GM23338 (cell line): ENCODE measurements at regions not wholly inside any gene's neighbourhood (a gene's known extent, or its start where the extent isn't known, plus 50 kb on each side); places are given as distances from the start of the nearest gene placed in this dataset.
"Not testable (repeated sequence)": the region's sequence is repeated elsewhere in the genome, so short reads cannot be mapped to it uniquely, and the experiment has no call there.

Source experiments
- ATAC-seq: fragments of 200-7000 bp; cut with Tn5 transposase; 3 replicates; pipeline ENCODE4 v1.9.1; 2020
- DNase-seq: peaks from one replicate; pipeline ENCODE4 v3.0.0-alpha.2; 2015; ENCODE audit warnings: low spot score
- H2AFZ ChIP-seq: fragments of 200-600 bp; sonication (generic); 2 replicates; pipeline ENCODE4 v1.8.0; 2016; ENCODE audit warnings: antibody characterized with exemption, mild to moderate bottlenecking, moderate library complexity
- H3F3A ChIP-seq: fragments of 200-600 bp; sonication (generic); replicated peaks from 2 replicates; pipeline ENCODE4 v1.8.0; 2017; ENCODE audit warnings: antibody characterized with exemption, mixed run types, low read depth
- H3K27ac ChIP-seq: fragments of 200-600 bp; sonication (generic); 2 replicates; pipeline ENCODE4 v1.6.1; 2016; ENCODE audit warnings: low read depth
- H3K27me3 ChIP-seq: fragments of 200-600 bp; sonication (generic); 2 replicates; pipeline ENCODE4 v1.8.0; 2016; ENCODE audit warnings: mild to moderate bottlenecking, mixed run types, moderate library complexity; ENCODE audit not compliant: insufficient read depth
- H3K36me3 ChIP-seq: fragments of 200-600 bp; sonication (generic); 2 replicates; pipeline ENCODE4 v1.8.0; 2016; ENCODE audit warnings: mild to moderate bottlenecking; ENCODE audit not compliant: insufficient read depth
- H3K4me1 ChIP-seq: fragments of 200-600 bp; sonication (generic); 2 replicates; pipeline ENCODE4 v1.8.0; 2016; ENCODE audit warnings: mild to moderate bottlenecking, moderate library complexity; ENCODE audit not compliant: insufficient read depth
- H3K4me2 ChIP-seq: fragments of 200-600 bp; sonication (generic); 2 replicates; pipeline ENCODE4 v1.7.1; 2017; ENCODE audit warnings: mixed run types
- H3K4me3 ChIP-seq: fragments of 200-600 bp; sonication (generic); 2 replicates; pipeline ENCODE4 v1.6.1; 2016; ENCODE audit warnings: mixed run types
- H3K79me2 ChIP-seq: fragments of 200-600 bp; sonication (generic); replicated peaks from 2 replicates; pipeline ENCODE4 v1.8.0; 2017; ENCODE audit warnings: mild to moderate bottlenecking; ENCODE audit not compliant: insufficient read depth
- H3K9me2 ChIP-seq: fragments of 200-600 bp; sonication (generic); 2 replicates; pipeline ENCODE4 v1.8.0; 2017; ENCODE audit not compliant: insufficient read depth
- H4K20me1 ChIP-seq: fragments of 200-600 bp; sonication (generic); replicated peaks from 2 replicates; pipeline ENCODE4 v1.8.0; 2017; ENCODE audit warnings: mild to moderate bottlenecking; ENCODE audit not compliant: insufficient read depth
- H3K27ac Mint-ChIP-seq: 2 replicates; pipeline ENCODE4 v1.8.0; 2020; ENCODE audit warnings: inconsistent platforms, mild to moderate bottlenecking, moderate library complexity, mixed read lengths
- H3K27me3 Mint-ChIP-seq: 3 replicates; pipeline ENCODE4 v1.8.0; 2022; ENCODE audit warnings: low read depth, mild to moderate bottlenecking, moderate library complexity, mixed read lengths, inconsistent platforms; ENCODE audit not compliant: insufficient read depth, poor library complexity
- H3K36me3 Mint-ChIP-seq: 3 replicates; pipeline ENCODE4 v1.8.0; 2021; ENCODE audit warnings: low read depth, mild to moderate bottlenecking, inconsistent platforms, moderate library complexity, mixed read lengths
- H3K4me1 Mint-ChIP-seq: 3 replicates; pipeline ENCODE4 v1.8.0; 2020; ENCODE audit warnings: mild to moderate bottlenecking, inconsistent platforms, mixed read lengths
- H3K4me3 Mint-ChIP-seq: 3 replicates; pipeline ENCODE4 v1.8.0; 2021; ENCODE audit warnings: moderate library complexity, mild to moderate bottlenecking, inconsistent platforms, mixed read lengths
- H3K9me3 Mint-ChIP-seq: 3 replicates; pipeline ENCODE4 v1.8.0; 2020; ENCODE audit warnings: moderate library complexity, mild to moderate bottlenecking, inconsistent platforms, mixed read lengths
- CREB1 ChIP-seq: fragments of 250-450 bp; sonication (Bioruptor Pico); IDR thresholded peaks from 2 replicates; pipeline ENCODE4 v1.5.0; 2020; ENCODE audit warnings: low read depth, mild to moderate bottlenecking, moderate library complexity
- EZH2phosphoT487 ChIP-seq: fragments of 200-600 bp; sonication (generic); IDR thresholded peaks from one replicate; pipeline ENCODE4 v1.8.1; 2018; ENCODE audit warnings: antibody characterized with exemption; ENCODE audit not compliant: unreplicated experiment
- JUNB ChIP-seq: IDR thresholded peaks from one replicate; pipeline ENCODE4 v1.6.1; 2016; ENCODE audit warnings: antibody characterized with exemption; ENCODE audit not compliant: unreplicated experiment
- NANOG ChIP-seq: IDR thresholded peaks from 2 replicates; pipeline ENCODE4 v1.6.1; 2016; ENCODE audit warnings: antibody characterized with exemption, borderline replicate concordance
- POLR2AphosphoS5 ChIP-seq: IDR thresholded peaks from 2 replicates; pipeline ENCODE4 v1.6.1; 2016; ENCODE audit warnings: antibody characterized with exemption, low read depth
- ZNF114 ChIP-seq: fragments of 250-450 bp; sonication (Bioruptor Pico); IDR thresholded peaks from 2 replicates; pipeline ENCODE4 v1.5.0; 2020; ENCODE audit warnings: mild to moderate bottlenecking, moderate library complexity
- ZNF331 ChIP-seq: fragments of 250-450 bp; sonication (Bioruptor Pico); IDR thresholded peaks from 2 replicates; pipeline ENCODE4 v1.5.0; 2020; ENCODE audit warnings: low read depth, mild to moderate bottlenecking, moderate library complexity
- TF ChIP-seq, protein P1 (sequence below), 2 experiments: fragments of 200-600 bp in 1 of 2; sonication (generic) in 1 of 2; conservative IDR thresholded peaks; 2 replicates each; pipeline versions ENCODE4 v1.5.1 to v1.6.1; 2016 to 2017; ENCODE audit warnings: antibody characterized with exemption in 2 of 2, low read depth in 2 of 2, mild to moderate bottlenecking in 2 of 2, moderate library complexity in 1 of 2
- TF ChIP-seq, protein P2 (sequence below): IDR thresholded peaks from 2 replicates; pipeline ENCODE4 v1.6.1; 2016; ENCODE audit warnings: antibody characterized with exemption
- TF ChIP-seq, protein P3 (sequence below): IDR thresholded peaks from one replicate; pipeline ENCODE4 v1.6.1; 2018; ENCODE audit warnings: antibody characterized with exemption; ENCODE audit not compliant: unreplicated experiment

DNA sequence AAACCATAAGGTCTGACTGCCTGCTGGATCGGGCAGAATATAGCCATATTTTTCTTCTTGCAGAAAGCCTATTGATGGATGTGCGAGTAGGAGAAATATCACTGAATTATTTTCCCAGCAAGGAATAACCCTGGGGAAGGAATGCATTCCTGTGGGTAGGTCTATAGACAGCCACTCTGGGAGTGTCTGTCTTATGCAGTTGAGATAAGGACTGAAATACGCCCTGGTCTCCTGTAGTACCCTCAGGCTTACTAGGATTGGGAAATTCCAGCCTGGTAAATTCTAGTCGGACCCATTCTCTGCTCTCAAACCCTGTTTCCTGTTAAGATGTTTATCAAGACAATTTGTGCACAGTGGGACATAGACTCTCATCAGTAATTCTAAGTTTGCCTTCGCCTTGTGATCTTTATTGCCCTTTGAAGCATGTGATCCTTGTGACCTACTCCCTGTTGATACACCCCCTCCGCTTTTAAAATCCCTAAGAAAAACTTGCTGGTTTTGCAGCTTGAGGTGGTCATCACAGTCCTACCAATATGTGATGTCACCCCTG lies 506.3 kb downstream of the SOX11 start:
- Mint-ChIP-seq H3K9me3 (peaks cover 75% of the 10 kb centered on the region), H3K36me3 (peaks cover 10% of the 10 kb centered on the region)
- H3K27ac Mint-ChIP-seq, H3K79me2 ChIP-seq, H3K9me2 ChIP-seq, H3K27me3 Mint-ChIP-seq, ATAC-seq, H3K36me3 ChIP-seq, H3K4me2 ChIP-seq, H3F3A ChIP-seq, H3K27ac ChIP-seq, H3K27me3 ChIP-seq, H3K4me3 Mint-ChIP-seq, DNase-seq, H2AFZ ChIP-seq, H4K20me1 ChIP-seq, H3K4me1 ChIP-seq, H3K4me1 Mint-ChIP-seq, H3K4me3 ChIP-seq: not testable (repeated sequence)

DNA sequence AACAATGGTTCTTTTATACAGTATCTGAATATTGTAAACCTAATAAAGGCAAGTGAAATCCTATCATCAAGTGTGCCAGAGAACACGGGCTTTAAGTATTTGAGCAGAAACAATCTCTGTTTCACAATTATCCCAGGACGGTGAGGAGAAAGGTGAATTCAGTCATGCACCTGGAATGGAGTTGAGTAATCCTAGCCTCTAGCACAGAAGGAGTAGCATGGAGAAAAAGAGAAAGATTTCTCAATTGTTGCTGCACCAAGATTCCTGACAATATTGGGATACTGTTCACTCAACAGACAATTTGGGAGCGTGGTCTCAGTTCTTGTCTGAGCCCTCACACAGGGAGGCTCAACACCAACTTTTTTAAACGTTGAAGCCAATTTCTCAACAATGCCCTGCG lies 510.6 kb downstream of the SOX11 start:
- peaks cover 73% of the 10 kb centered on the region for H3K9me3 Mint-ChIP-seq
- Histone ChIP-seq H4K20me1 (no peaks in the 10 kb centered on the region), H3F3A (no peaks in the 10 kb centered on the region), H3K27me3 (no peaks in the 10 kb centered on the region), H3K36me3 (no peaks in the 10 kb centered on the region), H3K4me1 (no peaks in the 10 kb centered on the region), H3K4me3 (no peak overlapping the region), H3K79me2 (no peaks in the 10 kb centered on the region), H3K9me2 (no peaks in the 10 kb centered on the region), H3K27ac (no peak overlapping the region), H2AFZ (no peak overlapping the region), H3K4me2 (no peak overlapping the region)
- no peak overlapping the region for H3K4me3 Mint-ChIP-seq
- peaks cover 7% of the 10 kb centered on the region; the same call in 1 of the 3 replicates for H3K36me3 Mint-ChIP-seq
- H3K4me1 Mint-ChIP-seq: no peaks in the 10 kb centered on the region
- H3K27ac Mint-ChIP-seq: no peak overlapping the region
- peaks cover 3% of the 10 kb centered on the region for H3K27me3 Mint-ChIP-seq
- ATAC-seq: no peak
- no peak for DNase-seq
- TF ChIP-seq ZNF331 (CRISPR knock-in tag) (no peak), JUNB (no peak), EZH2phosphoT487 (no peak)

DNA sequence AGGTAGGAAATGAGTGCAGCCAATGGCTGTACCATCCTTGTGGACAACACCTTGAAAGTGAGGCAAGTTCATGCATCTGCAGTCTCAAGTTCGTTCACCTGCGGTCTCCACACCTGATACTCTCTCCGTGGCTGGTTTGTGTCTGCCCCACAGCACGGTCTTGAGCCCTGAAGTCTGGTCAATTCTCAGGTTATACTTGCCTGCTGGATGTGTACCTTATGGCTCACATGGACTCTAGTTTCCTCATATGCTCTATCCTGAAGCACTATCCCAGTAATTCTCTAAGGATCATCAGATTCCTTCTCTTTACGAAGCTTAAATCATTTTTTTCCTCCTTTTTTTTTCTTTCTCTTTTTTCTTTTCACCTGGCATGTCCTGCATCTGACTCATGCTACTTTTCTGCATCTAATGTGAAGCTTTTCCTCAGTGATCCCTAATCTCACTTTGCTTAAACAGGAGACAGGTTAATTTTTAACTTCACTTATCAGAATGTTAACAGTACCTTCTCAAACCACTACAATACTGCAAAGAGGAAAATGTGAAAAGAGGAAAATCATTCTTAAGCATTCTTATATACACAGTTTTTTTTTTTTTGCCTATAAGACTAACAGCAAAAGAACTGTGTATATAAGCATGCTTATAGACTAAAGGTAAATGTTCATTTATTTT lies 511.2 kb downstream of the SOX11 start:
- DNase-seq (no peak), ATAC-seq (no peak)
- no peak overlapping the region for H3K27ac ChIP-seq
- no peaks in the 10 kb centered on the region for H3K79me2 ChIP-seq
- no peaks in the 10 kb centered on the region for H3K27me3 ChIP-seq
- no peaks in the 10 kb centered on the region for H4K20me1 ChIP-seq
- H3K4me3 ChIP-seq: no peak overlapping the region
- no peak overlapping the region for H3K27ac Mint-ChIP-seq
- no peaks in the 10 kb centered on the region for H3K9me2 ChIP-seq
- no peak overlapping the region for H2AFZ ChIP-seq
- H3K36me3 ChIP-seq: no peaks in the 10 kb centered on the region
- H3K36me3 Mint-ChIP-seq: peaks cover 4% of the 10 kb centered on the region; the same call in 2 of the 3 replicates
- H3K9me3 Mint-ChIP-seq: peaks cover 74% of the 10 kb centered on the region
- H3K27me3 Mint-ChIP-seq: peaks cover 3% of the 10 kb centered on the region
- H3K4me1 ChIP-seq: no peaks in the 10 kb centered on the region
- H3F3A ChIP-seq: no peaks in the 10 kb centered on the region
- H3K4me2 ChIP-seq: no peak overlapping the region
- no peaks in the 10 kb centered on the region for H3K4me1 Mint-ChIP-seq
- no peak overlapping the region for H3K4me3 Mint-ChIP-seq
- TF ChIP-seq, protein P1, sequence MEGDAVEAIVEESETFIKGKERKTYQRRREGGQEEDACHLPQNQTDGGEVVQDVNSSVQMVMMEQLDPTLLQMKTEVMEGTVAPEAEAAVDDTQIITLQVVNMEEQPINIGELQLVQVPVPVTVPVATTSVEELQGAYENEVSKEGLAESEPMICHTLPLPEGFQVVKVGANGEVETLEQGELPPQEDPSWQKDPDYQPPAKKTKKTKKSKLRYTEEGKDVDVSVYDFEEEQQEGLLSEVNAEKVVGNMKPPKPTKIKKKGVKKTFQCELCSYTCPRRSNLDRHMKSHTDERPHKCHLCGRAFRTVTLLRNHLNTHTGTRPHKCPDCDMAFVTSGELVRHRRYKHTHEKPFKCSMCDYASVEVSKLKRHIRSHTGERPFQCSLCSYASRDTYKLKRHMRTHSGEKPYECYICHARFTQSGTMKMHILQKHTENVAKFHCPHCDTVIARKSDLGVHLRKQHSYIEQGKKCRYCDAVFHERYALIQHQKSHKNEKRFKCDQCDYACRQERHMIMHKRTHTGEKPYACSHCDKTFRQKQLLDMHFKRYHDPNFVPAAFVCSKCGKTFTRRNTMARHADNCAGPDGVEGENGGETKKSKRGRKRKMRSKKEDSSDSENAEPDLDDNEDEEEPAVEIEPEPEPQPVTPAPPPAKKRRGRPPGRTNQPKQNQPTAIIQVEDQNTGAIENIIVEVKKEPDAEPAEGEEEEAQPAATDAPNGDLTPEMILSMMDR (conservative IDR thresholded peaks at IDR 0.05; ENCODE audit: low read depth in 2 of 2): no peak
- TF ChIP-seq ZNF114 (CRISPR knock-in tag): no peak
- TF ChIP-seq EZH2phosphoT487: no peak
- TF ChIP-seq JUNB: no peak
- no peak for TF ChIP-seq POLR2AphosphoS5
- TF ChIP-seq CREB1 (CRISPR knock-in tag): no peak
- TF ChIP-seq NANOG: no peak
- TF ChIP-seq, protein P2, sequence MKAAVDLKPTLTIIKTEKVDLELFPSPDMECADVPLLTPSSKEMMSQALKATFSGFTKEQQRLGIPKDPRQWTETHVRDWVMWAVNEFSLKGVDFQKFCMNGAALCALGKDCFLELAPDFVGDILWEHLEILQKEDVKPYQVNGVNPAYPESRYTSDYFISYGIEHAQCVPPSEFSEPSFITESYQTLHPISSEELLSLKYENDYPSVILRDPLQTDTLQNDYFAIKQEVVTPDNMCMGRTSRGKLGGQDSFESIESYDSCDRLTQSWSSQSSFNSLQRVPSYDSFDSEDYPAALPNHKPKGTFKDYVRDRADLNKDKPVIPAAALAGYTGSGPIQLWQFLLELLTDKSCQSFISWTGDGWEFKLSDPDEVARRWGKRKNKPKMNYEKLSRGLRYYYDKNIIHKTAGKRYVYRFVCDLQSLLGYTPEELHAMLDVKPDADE: no peak
- TF ChIP-seq, protein P3, sequence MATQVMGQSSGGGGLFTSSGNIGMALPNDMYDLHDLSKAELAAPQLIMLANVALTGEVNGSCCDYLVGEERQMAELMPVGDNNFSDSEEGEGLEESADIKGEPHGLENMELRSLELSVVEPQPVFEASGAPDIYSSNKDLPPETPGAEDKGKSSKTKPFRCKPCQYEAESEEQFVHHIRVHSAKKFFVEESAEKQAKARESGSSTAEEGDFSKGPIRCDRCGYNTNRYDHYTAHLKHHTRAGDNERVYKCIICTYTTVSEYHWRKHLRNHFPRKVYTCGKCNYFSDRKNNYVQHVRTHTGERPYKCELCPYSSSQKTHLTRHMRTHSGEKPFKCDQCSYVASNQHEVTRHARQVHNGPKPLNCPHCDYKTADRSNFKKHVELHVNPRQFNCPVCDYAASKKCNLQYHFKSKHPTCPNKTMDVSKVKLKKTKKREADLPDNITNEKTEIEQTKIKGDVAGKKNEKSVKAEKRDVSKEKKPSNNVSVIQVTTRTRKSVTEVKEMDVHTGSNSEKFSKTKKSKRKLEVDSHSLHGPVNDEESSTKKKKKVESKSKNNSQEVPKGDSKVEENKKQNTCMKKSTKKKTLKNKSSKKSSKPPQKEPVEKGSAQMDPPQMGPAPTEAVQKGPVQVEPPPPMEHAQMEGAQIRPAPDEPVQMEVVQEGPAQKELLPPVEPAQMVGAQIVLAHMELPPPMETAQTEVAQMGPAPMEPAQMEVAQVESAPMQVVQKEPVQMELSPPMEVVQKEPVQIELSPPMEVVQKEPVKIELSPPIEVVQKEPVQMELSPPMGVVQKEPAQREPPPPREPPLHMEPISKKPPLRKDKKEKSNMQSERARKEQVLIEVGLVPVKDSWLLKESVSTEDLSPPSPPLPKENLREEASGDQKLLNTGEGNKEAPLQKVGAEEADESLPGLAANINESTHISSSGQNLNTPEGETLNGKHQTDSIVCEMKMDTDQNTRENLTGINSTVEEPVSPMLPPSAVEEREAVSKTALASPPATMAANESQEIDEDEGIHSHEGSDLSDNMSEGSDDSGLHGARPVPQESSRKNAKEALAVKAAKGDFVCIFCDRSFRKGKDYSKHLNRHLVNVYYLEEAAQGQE: no peak
